ENCODE measurements at regions not wholly inside any gene's neighbourhood (a gene's known extent, or its start where the extent isn't known, plus 50 kb on each side); places are given as distances from the start of the nearest gene placed in this dataset.

DNA sequence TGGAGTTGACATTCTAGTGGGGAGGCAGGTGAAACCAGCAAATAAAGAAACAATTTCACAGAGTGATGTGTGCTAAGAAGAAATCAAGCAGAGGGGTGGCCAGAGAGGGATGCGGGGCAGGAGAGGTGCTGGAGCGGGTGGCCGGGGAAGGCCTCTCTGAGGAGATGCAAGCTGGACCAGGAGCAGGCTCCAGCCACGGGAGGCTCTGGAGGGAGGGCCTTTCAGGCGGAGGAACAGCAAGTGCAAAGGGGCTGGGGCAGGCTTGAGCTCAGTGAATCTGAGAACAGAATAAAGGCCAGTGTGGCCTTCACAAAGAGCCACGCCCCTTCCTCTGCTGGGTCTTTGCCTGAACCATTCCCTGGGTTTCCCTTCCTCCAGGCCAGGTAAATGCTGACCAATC lies 73.2 kb upstream of the NEURL1B start:
- H4K20me1 ChIP-seq (ENCODE audit: insufficient read depth) = no peaks in the 10 kb centered on the region
- H3K36me3 ChIP-seq (ENCODE audit: insufficient read depth, low read length) = no peaks in the 10 kb centered on the region
- no peak overlapping the region for H2AFZ ChIP-seq (ENCODE audit: low read depth, low read length)
- no peaks in the 10 kb centered on the region for H3F3A ChIP-seq (ENCODE audit: insufficient read depth, low read length, poor library complexity, severe bottlenecking)
- H3K27me3 ChIP-seq (ENCODE audit: insufficient read depth, low read depth, low read length) = no peaks in the 10 kb centered on the region
- H3K79me2 ChIP-seq (replicated peaks; ENCODE audit: insufficient read depth, low read length) = no peaks in the 10 kb centered on the region
- H3K4me3 ChIP-seq (ENCODE audit: low read length) = no peak overlapping the region
- no peak overlapping the region for H3K27ac ChIP-seq (ENCODE audit: low read length)
- no peaks in the 10 kb centered on the region for H3K9me2 ChIP-seq (ENCODE audit: insufficient read depth, low read length)
- no peak overlapping the region for H3K9ac ChIP-seq (ENCODE audit: low read length)
- TF ChIP-seq TAF1 (IDR thresholded peaks at IDR 0.05; ENCODE audit: low read depth) (no peak), POLR2AphosphoS5 (IDR thresholded peaks at IDR 0.05) (no peak), MXI1 (conservative IDR thresholded peaks at IDR 0.05; ENCODE audit: poor library complexity, severe bottlenecking) (no peak)
- TF ChIP-seq, protein P1, sequence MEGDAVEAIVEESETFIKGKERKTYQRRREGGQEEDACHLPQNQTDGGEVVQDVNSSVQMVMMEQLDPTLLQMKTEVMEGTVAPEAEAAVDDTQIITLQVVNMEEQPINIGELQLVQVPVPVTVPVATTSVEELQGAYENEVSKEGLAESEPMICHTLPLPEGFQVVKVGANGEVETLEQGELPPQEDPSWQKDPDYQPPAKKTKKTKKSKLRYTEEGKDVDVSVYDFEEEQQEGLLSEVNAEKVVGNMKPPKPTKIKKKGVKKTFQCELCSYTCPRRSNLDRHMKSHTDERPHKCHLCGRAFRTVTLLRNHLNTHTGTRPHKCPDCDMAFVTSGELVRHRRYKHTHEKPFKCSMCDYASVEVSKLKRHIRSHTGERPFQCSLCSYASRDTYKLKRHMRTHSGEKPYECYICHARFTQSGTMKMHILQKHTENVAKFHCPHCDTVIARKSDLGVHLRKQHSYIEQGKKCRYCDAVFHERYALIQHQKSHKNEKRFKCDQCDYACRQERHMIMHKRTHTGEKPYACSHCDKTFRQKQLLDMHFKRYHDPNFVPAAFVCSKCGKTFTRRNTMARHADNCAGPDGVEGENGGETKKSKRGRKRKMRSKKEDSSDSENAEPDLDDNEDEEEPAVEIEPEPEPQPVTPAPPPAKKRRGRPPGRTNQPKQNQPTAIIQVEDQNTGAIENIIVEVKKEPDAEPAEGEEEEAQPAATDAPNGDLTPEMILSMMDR (IDR thresholded peaks at IDR 0.05; ENCODE audit: poor library complexity, severe bottlenecking) = no peak
- no peak overlapping the region for H3K4me2 ChIP-seq (ENCODE audit: low read length)
- no peaks in the 10 kb centered on the region for H3K9me3 ChIP-seq (ENCODE audit: low read length)

- Histone ChIP-seq H3K4me3 (ENCODE audit: low read length) (no peak overlapping the region), H3K9me3 (ENCODE audit: low read length) (no peaks in the 10 kb centered on the region), H3K79me2 (replicated peaks; ENCODE audit: insufficient read depth, low read length) (no peaks in the 10 kb centered on the region), H3K9ac (ENCODE audit: low read length) (no peak overlapping the region), H2AFZ (ENCODE audit: low read depth, low read length) (no peak overlapping the region), H3K27ac (ENCODE audit: low read length) (no peak overlapping the region), H3K4me2 (ENCODE audit: low read length) (no peak overlapping the region), H3K27me3 (ENCODE audit: insufficient read depth, low read depth, low read length) (no peaks in the 10 kb centered on the region), H4K20me1 (ENCODE audit: insufficient read depth) (no peaks in the 10 kb centered on the region), H3F3A (ENCODE audit: insufficient read depth, low read length, poor library complexity, severe bottlenecking) (no peaks in the 10 kb centered on the region), H3K36me3 (ENCODE audit: insufficient read depth, low read length) (no peaks in the 10 kb centered on the region), H3K9me2 (ENCODE audit: insufficient read depth, low read length) (no peaks in the 10 kb centered on the region)
- TF ChIP-seq EP300 (conservative IDR thresholded peaks at IDR 0.05; ENCODE audit: poor library complexity, severe bottlenecking) (no peak), RAD21 (conservative IDR thresholded peaks at IDR 0.05) (no peak), REST (IDR thresholded peaks at IDR 0.05; ENCODE audit: borderline replicate concordance) (no peak), POLR2AphosphoS5 (IDR thresholded peaks at IDR 0.05) (no peak), SMC3 (conservative IDR thresholded peaks at IDR 0.05; ENCODE audit: poor library complexity) (no peak)
- TF ChIP-seq, protein P1 (IDR thresholded peaks at IDR 0.05; ENCODE audit: poor library complexity, severe bottlenecking) = no peak
Observed at GRCh38 chr5:172567294-172567693, 73.8 kb upstream of the NEURL1B start.

Measured in neural cell (in vitro differentiated cells).